SK-N-SH treated with all-trans-retinoic acid at 6 μM for 48 hours (cell line): ENCODE measurements at regions not wholly inside any gene's neighbourhood (a gene's known extent, or its start where the extent isn't known, plus 50 kb on each side); places are given as distances from the start of the nearest gene placed in this dataset.

Experiments
- ATAC-seq: fragments of 200-7000 bp; cut with Tn5 transposase; 3 replicates; pipeline ENCODE4 v1.9.1; 2020; ENCODE audit warnings: mild to moderate bottlenecking, moderate library complexity
- ARNTL ChIP-seq: fragments of 450-650 bp; formaldehyde crosslinking; IDR thresholded peaks from 2 replicates; pipeline ENCODE4 v1.5.0; 2020; ENCODE audit warnings: low read depth, mild to moderate bottlenecking, moderate library complexity, borderline replicate concordance
- BACH2 ChIP-seq: fragments of 250-450 bp; sonication (Bioruptor Pico); IDR thresholded peaks from 2 replicates; pipeline ENCODE4 v1.9.0; 2021; ENCODE audit warnings: mild to moderate bottlenecking, borderline replicate concordance
- CSDC2 ChIP-seq: fragments of 250-450 bp; sonication (Bioruptor Pico); IDR thresholded peaks from 2 replicates; pipeline ENCODE4 v1.5.0; 2020; ENCODE audit warnings: mild to moderate bottlenecking, moderate library complexity
- CSRNP3 ChIP-seq: fragments of 250-450 bp; sonication (Bioruptor Pico); IDR thresholded peaks from 2 replicates; pipeline ENCODE4 v1.5.1; 2021; ENCODE audit warnings: mild to moderate bottlenecking, moderate library complexity
- ESRRG ChIP-seq: fragments of 250-450 bp; sonication (Bioruptor Pico); IDR thresholded peaks from 2 replicates; pipeline ENCODE4 v1.6.1; 2021; ENCODE audit warnings: mild to moderate bottlenecking
- GLIS3 ChIP-seq: fragments of 250-450 bp; sonication (Bioruptor Pico); IDR thresholded peaks from 2 replicates; pipeline ENCODE4 v1.5.0; 2020; ENCODE audit warnings: mild to moderate bottlenecking, moderate library complexity
- ISL1 ChIP-seq: fragments of 250-450 bp; sonication (Bioruptor Pico); IDR thresholded peaks from 2 replicates; pipeline ENCODE4 v2.1.2; 2022; ENCODE audit warnings: mild to moderate bottlenecking, moderate library complexity
- OSR1 ChIP-seq: fragments of 250-450 bp; sonication (Bioruptor Pico); IDR thresholded peaks from 2 replicates; pipeline ENCODE4 v1.8.0; 2022; ENCODE audit warnings: moderate library complexity, mild to moderate bottlenecking, inconsistent platforms
- PATZ1 ChIP-seq: fragments of 250-450 bp; sonication (Bioruptor Pico); IDR thresholded peaks from 2 replicates; pipeline ENCODE4 v1.8.0; 2020; ENCODE audit warnings: mild to moderate bottlenecking, moderate library complexity, borderline replicate concordance
- POU6F1 ChIP-seq: fragments of 250-450 bp; sonication (Bioruptor Pico); IDR thresholded peaks from 2 replicates; pipeline ENCODE4 v1.8.0; 2021; ENCODE audit warnings: low read depth, mild to moderate bottlenecking, moderate library complexity, borderline replicate concordance
- PPARA ChIP-seq: fragments of 250-450 bp; sonication (Bioruptor Pico); IDR thresholded peaks from 2 replicates; pipeline ENCODE4 v1.5.0; 2020; ENCODE audit warnings: mild to moderate bottlenecking, borderline replicate concordance
- RARB ChIP-seq: fragments of 250-450 bp; sonication (Bioruptor Pico); IDR thresholded peaks from 2 replicates; pipeline ENCODE4 v1.8.0; 2021; ENCODE audit warnings: mild to moderate bottlenecking, moderate library complexity
- TCF4 ChIP-seq: fragments of 250-450 bp; sonication (Bioruptor Pico); IDR thresholded peaks from 2 replicates; pipeline ENCODE4 v1.8.0; 2021; ENCODE audit warnings: mild to moderate bottlenecking, moderate library complexity, borderline replicate concordance
- TOX ChIP-seq: fragments of 250-450 bp; sonication (Bioruptor Pico); IDR thresholded peaks from 2 replicates; pipeline ENCODE4 v1.8.0; 2021; ENCODE audit warnings: mild to moderate bottlenecking, moderate library complexity, borderline replicate concordance
- TSHZ2 ChIP-seq: fragments of 250-450 bp; sonication (Bioruptor Pico); IDR thresholded peaks from 2 replicates; pipeline ENCODE4 v1.5.0; 2020; ENCODE audit warnings: mild to moderate bottlenecking, moderate library complexity
- ZC3H10 ChIP-seq: fragments of 250-450 bp; sonication (Bioruptor Pico); IDR thresholded peaks from 2 replicates; pipeline ENCODE4 v1.5.1; 2021; ENCODE audit warnings: mild to moderate bottlenecking, moderate library complexity
- ZNF565 ChIP-seq: fragments of 450-650 bp; formaldehyde crosslinking; conservative IDR thresholded peaks from 2 replicates; pipeline ENCODE4 v1.5.0; 2020; ENCODE audit warnings: low read depth, mild to moderate bottlenecking, moderate library complexity
- ZNF70 ChIP-seq: fragments of 450-650 bp; formaldehyde crosslinking; IDR thresholded peaks from 2 replicates; pipeline ENCODE4 v1.5.0; 2020; ENCODE audit warnings: mild to moderate bottlenecking, moderate library complexity
- ZNF8 ChIP-seq: fragments of 450-650 bp; formaldehyde crosslinking; IDR thresholded peaks from 2 replicates; pipeline ENCODE4 v1.5.0; 2020; ENCODE audit warnings: mild to moderate bottlenecking, moderate library complexity

- ATAC-seq, result peak; percentile 81
Observed at GRCh38 chr18:3368193-3368592, 81.8 kb upstream of the TGIF1 start.

GRCh38 chr18:3379685-3380084, 70.3 kb upstream of the TGIF1 start:
- TF ChIP-seq ARNTL (CRISPR knock-in tag) (no peak), CSRNP3 (no peak), CSDC2 (CRISPR knock-in tag) (no peak), ESRRG (CRISPR knock-in tag) (no peak), TOX (CRISPR knock-in tag) (no peak), BACH2 (CRISPR knock-in tag) (no peak), ZNF565 (no peak), GLIS3 (CRISPR knock-in tag) (no peak), ZC3H10 (CRISPR knock-in tag) (no peak), ZNF8 (CRISPR knock-in tag) (no peak), PATZ1 (no peak), OSR1 (CRISPR knock-in tag) (no peak), POU6F1 (CRISPR knock-in tag) (no peak), TSHZ2 (no peak), ISL1 (CRISPR knock-in tag) (no peak), TCF4 (CRISPR knock-in tag) (no peak), PPARA (CRISPR knock-in tag) (no peak)
- ATAC-seq, result no peak

More at GRCh38 chr18:3368193-3368592, 81.8 kb upstream of the TGIF1 start:
- TF ChIP-seq PATZ1, result no peak
- peak; percentile 42; the same call in 1 of the 2 replicates for TF ChIP-seq ISL1 (CRISPR knock-in tag)
- TF ChIP-seq, all 23 proteins: peak for 1

GRCh38 chr18:3380384-3380961, 69.5 kb upstream of the TGIF1 start:
- ATAC-seq, result peak; percentile 57
- 0 out of 2 replicates have a peak, but pooled peaks have one; percentile 22 for TF ChIP-seq ISL1 (CRISPR knock-in tag)
- no peak for TF ChIP-seq ZC3H10 (CRISPR knock-in tag)
- TF ChIP-seq, all 23 proteins: peak for 1

GRCh38 chr18:3383381-3383915, 66.5 kb upstream of the TGIF1 start:
- ATAC-seq, result no peak
- no peak for TF ChIP-seq GLIS3 (CRISPR knock-in tag)
- TF ChIP-seq POU6F1 (CRISPR knock-in tag), result no peak
- no peak for TF ChIP-seq CSRNP3
- TF ChIP-seq ZC3H10 (CRISPR knock-in tag), result no peak
- TF ChIP-seq TOX (CRISPR knock-in tag), result no peak
- TF ChIP-seq RARB, result no peak
- TF ChIP-seq ARNTL (CRISPR knock-in tag), result no peak
- TF ChIP-seq ZNF70 (CRISPR knock-in tag), result no peak
- TF ChIP-seq PATZ1, result no peak
- TF ChIP-seq ZNF565, result no peak
- no peak for TF ChIP-seq TCF4 (CRISPR knock-in tag)
